Gastroesophageal sphincter (tissue), 3 donors: ENCODE measurements at regions not wholly inside any gene's neighbourhood (a gene's known extent, or its start where the extent isn't known, plus 50 kb on each side); places are given as distances from the start of the nearest gene placed in this dataset.

ENCODE experiments used
- EP300 ChIP-seq: sonication (generic); formaldehyde crosslinking; IDR thresholded peaks from one replicate; pipeline ENCODE4 v1.6.1; 2017; ENCODE audit warnings: antibody characterized with exemption, mild to moderate bottlenecking
- POLR2A ChIP-seq, 2 donors: fragments of 450-650 bp; IDR thresholded peaks; one replicate each; pipeline ENCODE4 v1.6.1; 2017; ENCODE audit warnings: antibody characterized with exemption in 2 of 2, mild to moderate bottlenecking in 2 of 2, moderate library complexity in 1 of 2
- POLR2AphosphoS5 ChIP-seq: sonication (generic); formaldehyde crosslinking; IDR thresholded peaks from one replicate; pipeline ENCODE4 v1.6.1; 2017; ENCODE audit warnings: antibody characterized with exemption
- TF ChIP-seq, protein P1 (sequence below), 4 experiments: fragments of 200-600 bp in 2 of 4; fragments of 450-650 bp in 2 of 4; sonication (generic) in 1 of 4; IDR thresholded peaks; one replicate each; pipeline ENCODE4 v1.5.1; 2017 to 2019; ENCODE audit warnings: antibody characterized with exemption in 4 of 4, mild to moderate bottlenecking in 2 of 4, moderate library complexity in 2 of 4

DNA sequence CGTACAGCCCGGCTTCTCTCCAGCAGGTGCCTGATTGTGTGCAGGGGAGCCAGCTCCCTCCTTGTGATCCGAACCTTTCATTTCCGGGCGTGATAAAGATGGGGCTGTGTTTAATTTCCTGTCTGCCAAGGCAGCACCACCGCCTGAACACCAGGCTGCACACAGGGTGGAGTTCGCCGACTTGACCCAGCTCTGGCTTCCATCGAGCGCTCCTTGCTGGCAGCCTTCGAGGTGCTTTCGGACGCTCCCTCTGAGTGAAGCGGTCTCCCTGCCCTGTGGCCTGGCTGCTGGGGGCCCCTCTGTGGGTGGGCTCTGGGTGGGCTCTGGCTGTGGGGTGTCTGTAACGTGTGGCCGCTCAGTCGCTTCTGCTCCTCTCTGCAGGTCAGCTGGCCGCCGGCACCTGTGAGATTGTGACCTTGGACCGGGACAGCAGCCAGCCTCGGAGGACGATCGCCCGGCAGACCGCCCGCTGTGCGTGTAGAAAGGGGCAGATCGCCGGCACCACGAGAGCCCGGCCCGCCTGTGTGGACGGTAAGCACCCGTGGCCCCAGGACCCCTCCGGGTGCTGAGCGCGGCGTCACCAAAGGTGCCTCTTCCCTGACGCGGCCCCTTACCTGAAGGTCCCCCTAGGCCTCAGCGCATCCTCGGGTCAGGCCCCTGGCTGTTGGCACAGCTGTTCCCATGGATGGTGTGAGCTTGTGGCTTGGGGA, 1181.3 kb downstream of the BRD1 start:
- TF ChIP-seq, protein P1, sequence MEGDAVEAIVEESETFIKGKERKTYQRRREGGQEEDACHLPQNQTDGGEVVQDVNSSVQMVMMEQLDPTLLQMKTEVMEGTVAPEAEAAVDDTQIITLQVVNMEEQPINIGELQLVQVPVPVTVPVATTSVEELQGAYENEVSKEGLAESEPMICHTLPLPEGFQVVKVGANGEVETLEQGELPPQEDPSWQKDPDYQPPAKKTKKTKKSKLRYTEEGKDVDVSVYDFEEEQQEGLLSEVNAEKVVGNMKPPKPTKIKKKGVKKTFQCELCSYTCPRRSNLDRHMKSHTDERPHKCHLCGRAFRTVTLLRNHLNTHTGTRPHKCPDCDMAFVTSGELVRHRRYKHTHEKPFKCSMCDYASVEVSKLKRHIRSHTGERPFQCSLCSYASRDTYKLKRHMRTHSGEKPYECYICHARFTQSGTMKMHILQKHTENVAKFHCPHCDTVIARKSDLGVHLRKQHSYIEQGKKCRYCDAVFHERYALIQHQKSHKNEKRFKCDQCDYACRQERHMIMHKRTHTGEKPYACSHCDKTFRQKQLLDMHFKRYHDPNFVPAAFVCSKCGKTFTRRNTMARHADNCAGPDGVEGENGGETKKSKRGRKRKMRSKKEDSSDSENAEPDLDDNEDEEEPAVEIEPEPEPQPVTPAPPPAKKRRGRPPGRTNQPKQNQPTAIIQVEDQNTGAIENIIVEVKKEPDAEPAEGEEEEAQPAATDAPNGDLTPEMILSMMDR (IDR thresholded peaks at IDR 0.05): no peak
- TF ChIP-seq POLR2A (IDR thresholded peaks at IDR 0.05) (no peak), POLR2AphosphoS5 (no peak), EP300 (no peak)
